NCI-H2196 treated with DMSO at 0.1 percent for 48 hours (cell line): ENCODE measurements at regions not wholly inside any gene's neighbourhood (a gene's known extent, or its start where the extent isn't known, plus 50 kb on each side); places are given as distances from the start of the nearest gene placed in this dataset.
"Not testable (repeated sequence)": the region's sequence is repeated elsewhere in the genome, so short reads cannot be mapped to it uniquely, and the experiment has no call there.

ENCODE experiments used
- DNase-seq: peaks from one replicate; lab custom pipeline; 2025; ENCODE audit not compliant: unreplicated experiment; lab: John Stamatoyannopoulos, UW

- DNase-seq: not testable (repeated sequence)
These were observed 283.4 kb upstream of the NBPF12 start for GRCh38 chr1:146654763-146655162.

- DNase-seq: not testable (repeated sequence)
These were observed 292.0 kb upstream of the NBPF12 start for GRCh38 chr1:146645978-146646604.

- not testable (repeated sequence) for DNase-seq
These were observed 296.6 kb upstream of the NBPF12 start for GRCh38 chr1:146641534-146641933.

GRCh38 chr1:146640671-146641070 is 297.5 kb upstream of the NBPF12 start:
- not testable (repeated sequence) for DNase-seq

GRCh38 chr1:146630302-146630701 is 307.8 kb upstream of the NBPF12 start:
- not testable (repeated sequence) for DNase-seq

GRCh38 chr1:146618582-146618981 is 319.5 kb upstream of the NBPF12 start:
- not testable (repeated sequence) for DNase-seq

GRCh38 chr1:146604681-146605080 is 333.4 kb upstream of the NBPF12 start:
- DNase-seq: not testable (repeated sequence)

- not testable (repeated sequence) for DNase-seq
These were observed 337.3 kb upstream of the NBPF12 start for GRCh38 chr1:146600720-146601307.

GRCh38 chr1:146599906-146600305 is 338.2 kb upstream of the NBPF12 start:
- DNase-seq: not testable (repeated sequence)

- DNase-seq: not testable (repeated sequence)
These were observed 352.4 kb upstream of the NOTCH2NLA start for GRCh38 chr1:146581229-146581628.

GRCh38 chr1:146567541-146567940 is 338.7 kb upstream of the NOTCH2NLA start:
- not testable (repeated sequence) for DNase-seq

GRCh38 chr1:146558032-146558431 is 329.2 kb upstream of the NOTCH2NLA start:
- DNase-seq: not testable (repeated sequence)

- DNase-seq: not testable (repeated sequence)
These were observed 327.6 kb upstream of the NOTCH2NLA start for GRCh38 chr1:146556405-146556804.

GRCh38 chr1:146552414-146552813 is 323.6 kb upstream of the NOTCH2NLA start:
- not testable (repeated sequence) for DNase-seq

- DNase-seq: not testable (repeated sequence)
These were observed 319.9 kb upstream of the NOTCH2NLA start for GRCh38 chr1:146548684-146549083.

- not testable (repeated sequence) for DNase-seq
These were observed 317.4 kb upstream of the NOTCH2NLA start for GRCh38 chr1:146546189-146546588.

GRCh38 chr1:146537775-146538373 is 309.1 kb upstream of the NOTCH2NLA start:
- DNase-seq: not testable (repeated sequence)

- DNase-seq: not testable (repeated sequence)
These were observed 307.2 kb upstream of the NOTCH2NLA start for GRCh38 chr1:146536028-146536427.

GRCh38 chr1:146535575-146535974 is 306.8 kb upstream of the NOTCH2NLA start:
- DNase-seq: not testable (repeated sequence)

GRCh38 chr1:146530958-146531357 is 302.1 kb upstream of the NOTCH2NLA start:
- DNase-seq: not testable (repeated sequence)

- not testable (repeated sequence) for DNase-seq
These were observed 294.0 kb upstream of the NOTCH2NLA start for GRCh38 chr1:146522812-146523211.

GRCh38 chr1:146522345-146522744 is 293.5 kb upstream of the NOTCH2NLA start:
- not testable (repeated sequence) for DNase-seq
